T47D (cell line): ENCODE measurements at regions not wholly inside any gene's neighbourhood (a gene's known extent, or its start where the extent isn't known, plus 50 kb on each side); places are given as distances from the start of the nearest gene placed in this dataset.

Experiments used
- DNase-seq, 2 experiments: peaks; one replicate each; pipeline versions ENCODE4 v3.0.0 to v3.0.0-alpha.2; 2011 to 2012; ENCODE audit warnings: low read depth in 1 of 2, low spot score in 1 of 2
- JUND ChIP-seq: IDR thresholded peaks from 2 replicates; pipeline ENCODE4 v1.6.1; 2012; ENCODE audit warnings: low read depth
- in situ Hi-C: cut with HindIII; loops from 2 replicates; pipeline ENCODE4 v1.10.0; 2016; ENCODE audit warnings: low sequenced_read_pairs, low pct_unique_long_range_greater_than_20kb

DNA sequence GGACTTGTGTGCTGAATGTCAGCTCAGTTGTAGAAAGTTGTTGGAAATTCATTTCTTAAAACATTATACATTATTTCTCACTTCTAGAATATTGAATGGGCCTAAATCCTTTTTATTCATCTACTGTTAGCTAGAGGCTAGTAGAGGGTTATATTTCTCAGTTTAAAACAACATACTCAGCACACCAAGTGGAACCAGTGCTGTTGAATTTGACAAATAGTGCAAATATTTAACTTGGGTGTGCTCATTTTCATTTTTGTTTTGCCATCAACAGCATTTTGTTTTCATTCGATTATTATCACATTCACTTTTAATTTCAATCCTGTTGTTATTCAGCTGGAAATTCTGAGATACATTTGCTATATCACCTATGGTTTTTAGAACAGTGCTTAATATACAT, 269.4 kb upstream of the PEX5L start:
- peak in 1 of 2 experiments; percentile 51 for DNase-seq
- in situ Hi-C loops = no loop called here
- TF ChIP-seq JUND = no peak; the same call in 1 of the 2 replicates

DNA sequence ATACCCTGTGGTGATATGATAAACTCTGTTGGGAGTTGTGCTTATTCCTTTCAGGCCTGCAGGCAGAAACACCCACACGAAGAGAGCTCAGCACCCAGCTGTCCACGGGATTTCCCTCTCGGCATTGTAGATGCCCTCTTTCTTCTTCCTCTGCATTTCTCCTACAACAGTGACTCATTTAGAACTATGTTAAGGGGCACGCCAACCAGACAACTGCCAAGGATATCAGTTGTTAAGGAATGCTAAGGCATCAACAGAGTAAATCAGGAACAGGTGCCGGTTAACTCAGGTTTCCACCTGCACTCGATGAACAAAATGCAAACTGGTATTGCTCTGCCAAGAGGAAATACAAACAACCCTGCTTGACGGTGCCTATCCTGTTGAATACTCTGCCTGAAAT, 270.0 kb upstream of the PEX5L start:
- DNase-seq = peak; percentile 47 to 66
- peak; percentile 46 for TF ChIP-seq JUND
- in situ Hi-C loops = no loop called here

DNA sequence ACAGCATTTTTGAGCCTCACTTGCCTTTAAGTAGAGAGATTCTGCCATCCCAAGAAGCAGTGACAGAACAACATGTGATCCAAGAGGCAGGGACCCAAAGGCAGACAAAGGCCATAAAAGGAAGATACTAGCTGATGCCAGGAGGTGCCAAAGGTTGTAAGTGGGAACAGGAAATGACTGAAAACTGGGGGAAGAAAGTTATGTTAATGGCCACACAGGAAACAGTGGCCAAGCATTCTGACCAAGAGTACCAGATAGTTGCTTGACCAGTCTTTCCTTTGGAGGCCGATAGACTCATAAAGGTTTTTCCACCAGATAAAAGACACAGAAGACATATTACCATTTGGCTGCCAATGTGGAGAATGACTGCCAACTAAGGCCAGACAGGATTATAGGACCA, 274.5 kb upstream of the PEX5L start:
- no peak for DNase-seq
- in situ Hi-C loops = no loop called here
- TF ChIP-seq JUND = no peak

DNA sequence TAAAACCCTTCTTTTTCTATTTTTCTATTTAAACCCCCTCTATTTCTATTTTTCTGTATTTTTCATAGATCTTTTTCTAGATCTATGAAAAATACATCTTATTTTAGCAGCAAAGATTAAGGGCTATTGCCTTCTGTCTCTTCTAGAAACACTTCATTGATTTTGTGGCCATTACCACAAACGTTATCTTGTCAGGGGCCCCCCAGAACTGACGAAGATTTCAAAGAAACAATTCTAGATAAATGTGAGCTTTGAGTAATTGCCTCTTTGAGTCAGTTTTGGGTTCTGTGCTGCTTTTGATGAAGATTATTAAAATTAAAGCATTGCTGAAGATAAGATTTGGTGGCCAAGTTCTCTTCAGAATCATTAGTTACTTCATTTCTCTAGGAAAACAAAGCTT, 279.6 kb upstream of the PEX5L start:
- no peak for DNase-seq
- in situ Hi-C loops = no loop called here
- TF ChIP-seq JUND = no peak

DNA sequence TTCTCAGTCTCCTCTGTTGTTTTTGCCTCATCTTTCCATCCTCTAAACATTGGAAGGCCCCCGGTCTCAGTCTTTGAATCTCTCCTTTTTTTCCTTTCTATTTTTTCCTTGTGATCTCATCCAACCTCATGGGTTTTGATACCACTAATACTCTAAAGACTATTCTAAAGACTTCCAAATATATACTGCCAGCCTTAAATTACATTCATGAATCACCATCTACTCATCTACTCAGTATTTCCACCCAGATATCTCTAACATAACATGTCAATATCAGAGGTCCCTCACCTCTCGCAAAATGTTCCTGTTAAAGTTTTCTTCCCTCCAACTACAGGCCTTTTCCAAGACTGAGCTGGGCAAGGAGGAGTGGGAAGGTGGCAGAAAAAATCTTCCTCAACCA, 282.5 kb upstream of the TTC14 start:
- no peak for DNase-seq
- no peak for TF ChIP-seq JUND
- in situ Hi-C loops = no loop called here

DNA sequence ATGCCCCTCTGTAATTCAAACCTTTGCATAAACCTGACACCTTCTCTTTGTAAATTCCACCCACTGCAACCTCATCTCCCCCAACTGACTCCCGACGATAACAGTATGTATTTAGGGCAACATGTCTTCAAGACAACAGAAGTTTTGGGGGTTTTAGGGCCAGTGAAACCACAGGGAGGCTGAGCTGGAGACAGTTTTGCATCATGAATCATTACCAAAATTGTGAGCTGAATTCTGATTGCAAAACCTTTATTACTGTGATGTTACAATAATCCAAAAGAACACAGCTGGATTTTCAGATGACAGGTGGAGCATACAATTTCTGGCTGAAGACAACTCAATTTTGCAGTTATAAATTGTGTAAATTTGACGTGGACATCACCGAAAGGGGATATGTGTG, 281.3 kb upstream of the TTC14 start:
- no peak for TF ChIP-seq JUND
- in situ Hi-C loops = no loop called here
- DNase-seq = no peak

DNA sequence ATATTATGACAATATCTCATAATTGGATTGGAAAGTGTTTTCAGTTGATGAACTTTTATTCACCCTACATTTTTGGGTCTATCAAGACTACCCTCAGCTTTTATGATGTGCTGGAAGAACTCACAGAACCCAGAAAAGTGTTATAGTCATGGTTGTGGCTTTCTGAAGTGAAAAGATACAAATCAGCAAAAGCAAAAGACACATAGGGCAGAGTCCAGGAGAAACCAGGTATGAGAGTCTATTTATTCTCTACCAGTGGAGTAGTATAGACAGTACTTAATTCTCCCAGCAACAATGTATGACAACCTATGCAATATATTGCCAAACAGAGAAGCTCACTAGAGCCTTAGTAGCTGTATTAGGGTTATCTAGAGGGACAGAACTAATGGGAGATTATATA, 280.4 kb upstream of the TTC14 start:
- no peak for TF ChIP-seq JUND
- in situ Hi-C loops = no loop called here
- DNase-seq = no peak

DNA sequence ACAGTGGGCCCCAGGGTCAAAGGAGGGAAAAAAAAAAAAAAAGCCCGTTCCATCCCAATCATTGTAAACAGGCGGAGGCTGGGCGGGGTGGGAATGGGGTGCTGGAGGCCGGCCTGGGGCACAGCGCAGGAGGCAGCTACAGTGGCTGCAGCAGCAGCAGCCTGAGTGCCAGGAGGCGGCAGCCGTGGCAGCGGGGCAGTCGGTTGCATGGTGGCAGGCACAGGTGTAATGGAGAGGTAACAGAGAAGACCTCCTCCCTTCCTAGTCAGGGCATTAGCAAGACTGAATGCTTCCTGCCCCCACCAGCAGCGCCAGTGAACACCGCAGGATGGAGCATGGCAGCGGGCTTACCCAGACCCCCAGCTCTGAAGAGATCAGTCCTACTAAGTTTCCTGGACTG, 279.1 kb upstream of the TTC14 start:
- no peak for TF ChIP-seq JUND
- DNase-seq = no peak
- in situ Hi-C loops = no loop called here

DNA sequence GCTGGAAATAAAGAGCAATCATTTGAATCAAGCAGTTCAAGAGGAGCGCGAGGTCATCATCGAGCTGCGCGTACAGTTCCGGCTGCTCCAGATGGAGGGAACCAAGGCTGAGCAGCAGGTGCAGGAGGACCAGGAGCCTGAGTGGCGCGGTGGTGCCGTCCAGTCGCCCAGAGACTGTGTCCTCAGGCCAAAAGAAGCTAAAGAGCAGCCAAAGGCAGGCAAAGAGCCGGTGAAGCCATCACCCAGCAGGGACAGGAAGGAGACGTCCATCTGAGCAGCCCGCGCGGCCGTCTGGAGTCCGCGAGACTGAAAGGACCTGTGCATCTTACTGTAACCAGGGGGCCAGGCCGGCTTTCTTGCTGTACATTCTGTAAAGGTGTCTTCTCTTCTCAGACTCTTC, 277.2 kb upstream of the TTC14 start:
- no peak for TF ChIP-seq JUND
- in situ Hi-C loops = no loop called here
- DNase-seq = no peak

DNA sequence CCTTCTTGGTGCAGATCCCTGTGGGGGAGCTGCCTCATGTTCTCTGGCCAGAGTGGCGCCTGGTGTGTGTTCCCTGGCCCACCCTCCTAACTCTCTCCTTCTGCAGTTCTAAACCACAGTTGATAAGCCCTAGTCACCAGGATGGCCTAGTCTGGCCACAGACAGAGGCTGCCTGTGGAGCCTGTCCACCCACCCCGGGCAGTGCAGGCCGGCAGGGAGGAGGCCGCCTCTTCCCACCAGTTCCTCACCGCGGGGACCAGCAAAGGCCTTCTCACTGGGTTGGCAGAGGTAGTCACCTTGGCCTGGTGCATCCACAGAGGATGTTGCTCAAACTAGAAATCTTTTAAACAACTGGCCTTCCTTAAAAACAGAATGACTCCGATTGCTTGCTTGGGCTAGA, 276.4 kb upstream of the TTC14 start:
- no peak for TF ChIP-seq JUND
- in situ Hi-C loops = no loop called here
- no peak for DNase-seq

DNA sequence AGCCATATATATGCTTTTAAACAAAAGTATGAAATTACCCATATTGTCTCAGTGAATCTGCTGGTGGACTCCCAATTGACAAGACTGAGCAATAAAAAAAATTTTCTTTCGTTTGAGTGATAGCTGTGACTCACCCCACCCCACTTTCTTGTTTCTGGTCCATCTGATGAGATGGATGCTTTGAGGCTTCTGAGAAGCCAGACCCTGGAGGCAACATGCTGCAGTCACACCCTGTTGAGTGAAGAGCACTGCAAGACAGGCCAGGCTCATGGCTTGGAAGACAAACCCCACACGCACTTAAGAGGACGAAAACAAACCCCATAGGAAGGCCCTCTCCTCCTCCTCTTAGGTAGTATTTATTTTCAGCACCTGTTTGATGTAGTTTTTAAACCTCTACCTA, 276.0 kb upstream of the TTC14 start:
- in situ Hi-C loops = no loop called here
- no peak for TF ChIP-seq JUND
- DNase-seq = no peak

DNA sequence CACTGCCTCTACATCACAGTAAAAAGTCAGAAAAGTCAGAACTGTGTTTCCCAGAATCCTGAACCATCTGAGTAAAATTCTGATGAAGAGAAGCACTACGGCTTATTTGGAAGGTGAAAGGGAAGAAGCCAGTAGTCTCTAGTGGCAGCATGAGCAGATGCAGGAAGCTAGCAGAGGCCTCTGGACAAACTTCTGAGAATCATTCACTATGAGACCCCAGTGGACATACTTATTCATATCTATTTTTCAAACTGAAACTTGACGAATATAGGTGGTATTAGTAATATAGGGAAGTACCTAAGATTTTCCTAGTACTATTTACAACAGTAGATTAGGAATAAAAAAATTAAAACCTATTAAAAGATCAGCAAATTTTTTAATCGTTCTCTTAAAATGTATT, 272.8 kb upstream of the TTC14 start:
- in situ Hi-C loops = no loop called here
- DNase-seq = no peak
- TF ChIP-seq JUND = no peak

DNA sequence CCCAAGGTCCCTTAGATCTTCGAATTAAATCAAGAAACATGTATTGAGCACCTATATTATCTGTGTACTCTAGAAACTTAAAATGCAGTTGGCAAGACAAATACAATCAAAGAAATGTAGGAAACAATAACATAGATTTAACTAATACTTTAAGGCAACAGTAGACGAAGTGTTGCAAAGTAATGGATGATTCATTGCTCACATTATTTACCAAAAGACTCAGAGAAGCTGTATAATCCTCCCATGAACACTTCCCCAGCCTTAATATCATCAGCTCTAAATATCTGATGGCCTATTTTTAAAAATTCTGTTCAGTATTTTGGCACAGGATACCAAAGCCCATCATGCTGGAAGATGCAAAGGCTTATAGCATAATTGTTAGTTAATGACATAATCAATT, 272.1 kb upstream of the TTC14 start:
- DNase-seq = no peak
- in situ Hi-C loops = no loop called here
- TF ChIP-seq JUND = no peak

DNA sequence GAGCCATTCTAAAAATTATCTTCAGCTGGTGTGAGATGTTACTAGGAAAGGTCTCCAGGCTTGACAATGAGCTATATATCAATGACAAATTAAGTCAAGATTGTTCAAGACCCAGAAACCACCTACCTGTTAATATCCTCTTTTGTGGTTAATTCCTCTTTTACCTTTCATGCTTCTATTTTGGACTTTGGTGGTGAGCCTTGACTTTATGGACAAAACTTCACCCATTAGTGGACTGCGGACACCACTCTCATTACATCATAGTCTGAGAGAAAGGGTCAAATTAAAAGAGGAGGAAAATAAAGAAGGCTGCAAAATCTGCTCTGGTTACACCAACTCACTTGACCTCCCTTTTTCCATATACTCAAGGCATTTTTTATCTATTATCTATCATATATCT, 271.5 kb upstream of the TTC14 start:
- no peak for TF ChIP-seq JUND
- no peak for DNase-seq
- in situ Hi-C loops = no loop called here

DNA sequence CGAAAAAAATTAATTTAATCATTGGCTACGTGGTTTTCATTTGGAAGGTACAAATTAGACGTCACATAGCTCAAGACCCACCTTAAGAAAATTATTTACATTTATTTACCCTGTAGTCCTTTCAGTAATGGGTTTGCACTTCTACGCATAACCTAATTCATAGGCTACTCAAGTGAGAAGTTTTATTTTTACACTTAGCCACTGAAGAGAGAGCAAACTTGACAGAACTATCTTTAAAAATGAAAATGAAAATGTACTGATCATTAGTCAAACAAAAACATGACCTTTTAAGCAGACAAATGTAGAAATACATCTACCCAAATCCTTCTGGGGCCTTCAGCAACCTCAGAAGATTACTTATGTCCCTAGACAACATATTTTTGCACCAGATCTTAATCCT, 269.4 kb upstream of the TTC14 start:
- in situ Hi-C loops = no loop called here
- no peak for TF ChIP-seq JUND
- no peak for DNase-seq
